ENCODE measurements at regions not wholly inside any gene's neighbourhood (a gene's known extent, or its start where the extent isn't known, plus 50 kb on each side); places are given as distances from the start of the nearest gene placed in this dataset.
"Not testable (repeated sequence)": the region's sequence is repeated elsewhere in the genome, so short reads cannot be mapped to it uniquely, and the experiment has no call there.

- TF ChIP-seq CTCF (IDR thresholded peaks at IDR 0.05); POLR2A (IDR thresholded peaks at IDR 0.05; ENCODE audit: low read depth): not testable (repeated sequence)
Observed at GRCh38 chr2:89221474-89221873, 530.0 kb downstream of the RPIA start.
